ENCODE measurements at regions not wholly inside any gene's neighbourhood (a gene's known extent, or its start where the extent isn't known, plus 50 kb on each side); places are given as distances from the start of the nearest gene placed in this dataset.

DNA sequence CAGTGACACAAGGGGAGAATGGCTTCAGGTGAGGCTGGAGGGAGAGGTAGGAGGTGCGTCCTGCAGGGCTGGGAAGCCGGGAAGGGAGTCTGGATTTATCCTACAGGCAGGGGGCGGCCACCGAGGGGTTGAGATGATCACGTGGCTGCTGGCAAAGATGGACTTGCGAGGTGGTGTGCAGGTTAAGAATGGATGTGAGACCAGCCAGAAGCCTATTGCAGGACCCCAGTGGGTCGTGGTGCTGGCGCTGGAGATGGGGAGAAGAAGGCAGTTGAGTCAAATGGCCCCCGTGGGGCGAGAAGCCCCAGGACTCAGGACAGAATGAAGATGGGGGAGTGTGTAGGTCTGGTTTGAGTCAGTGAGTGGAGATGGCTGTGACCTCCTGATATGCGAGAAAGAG, 183.1 kb downstream of the FAM43A start:
- Histone ChIP-seq H3K4me1 (ENCODE audit: control insufficient read depth, low read length) (no peaks in the 10 kb centered on the region), H3K27ac (ENCODE audit: low read depth, low read length) (no peak overlapping the region), H3K9me3 (ENCODE audit: control insufficient read depth, insufficient read depth, low read length) (no peaks in the 10 kb centered on the region), H3K27me3 (ENCODE audit: control insufficient read depth, low read length) (peaks cover 31% of the 10 kb centered on the region), H3K9me2 (replicated peaks; ENCODE audit: control insufficient read depth, low read length) (no peaks in the 10 kb centered on the region), H3F3A (ENCODE audit: control insufficient read depth, insufficient read depth) (no peaks in the 10 kb centered on the region), H4K20me1 (ENCODE audit: control insufficient read depth, insufficient read depth, low read depth, low read length) (no peaks in the 10 kb centered on the region), H3K4me2 (ENCODE audit: low read length) (no peak overlapping the region), H3K36me3 (ENCODE audit: control insufficient read depth, low read length) (no peaks in the 10 kb centered on the region), H3K79me2 (ENCODE audit: control insufficient read depth, low read length) (no peaks in the 10 kb centered on the region), H3K4me3 (ENCODE audit: low read length) (no peak overlapping the region)
- no peak for TF ChIP-seq EZH2phosphoT487 (IDR thresholded peaks at IDR 0.05; ENCODE audit: borderline replicate concordance, low read length)
- TF ChIP-seq, protein P1, sequence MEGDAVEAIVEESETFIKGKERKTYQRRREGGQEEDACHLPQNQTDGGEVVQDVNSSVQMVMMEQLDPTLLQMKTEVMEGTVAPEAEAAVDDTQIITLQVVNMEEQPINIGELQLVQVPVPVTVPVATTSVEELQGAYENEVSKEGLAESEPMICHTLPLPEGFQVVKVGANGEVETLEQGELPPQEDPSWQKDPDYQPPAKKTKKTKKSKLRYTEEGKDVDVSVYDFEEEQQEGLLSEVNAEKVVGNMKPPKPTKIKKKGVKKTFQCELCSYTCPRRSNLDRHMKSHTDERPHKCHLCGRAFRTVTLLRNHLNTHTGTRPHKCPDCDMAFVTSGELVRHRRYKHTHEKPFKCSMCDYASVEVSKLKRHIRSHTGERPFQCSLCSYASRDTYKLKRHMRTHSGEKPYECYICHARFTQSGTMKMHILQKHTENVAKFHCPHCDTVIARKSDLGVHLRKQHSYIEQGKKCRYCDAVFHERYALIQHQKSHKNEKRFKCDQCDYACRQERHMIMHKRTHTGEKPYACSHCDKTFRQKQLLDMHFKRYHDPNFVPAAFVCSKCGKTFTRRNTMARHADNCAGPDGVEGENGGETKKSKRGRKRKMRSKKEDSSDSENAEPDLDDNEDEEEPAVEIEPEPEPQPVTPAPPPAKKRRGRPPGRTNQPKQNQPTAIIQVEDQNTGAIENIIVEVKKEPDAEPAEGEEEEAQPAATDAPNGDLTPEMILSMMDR (IDR thresholded peaks at IDR 0.05; ENCODE audit: low read depth, low read length, poor library complexity, severe bottlenecking), result no peak

GRCh38 chr3:194869482-194870169, 183.9 kb downstream of the FAM43A start:
- H3K9me3 ChIP-seq (ENCODE audit: control insufficient read depth, insufficient read depth, low read length), result no peaks in the 10 kb centered on the region
- no peak overlapping the region for H3K4me2 ChIP-seq (ENCODE audit: low read length)
- no peaks in the 10 kb centered on the region for H3K4me1 ChIP-seq (ENCODE audit: control insufficient read depth, low read length)
- no peak overlapping the region for H3K27ac ChIP-seq (ENCODE audit: low read depth, low read length)
- TF ChIP-seq, protein P1 (IDR thresholded peaks at IDR 0.05; ENCODE audit: low read depth, low read length, poor library complexity, severe bottlenecking), result no peak
- no peak for TF ChIP-seq EZH2phosphoT487 (IDR thresholded peaks at IDR 0.05; ENCODE audit: borderline replicate concordance, low read length)
- no peaks in the 10 kb centered on the region for H3F3A ChIP-seq (ENCODE audit: control insufficient read depth, insufficient read depth)
- no peaks in the 10 kb centered on the region for H3K9me2 ChIP-seq (replicated peaks; ENCODE audit: control insufficient read depth, low read length)
- H4K20me1 ChIP-seq (ENCODE audit: control insufficient read depth, insufficient read depth, low read depth, low read length), result no peaks in the 10 kb centered on the region
- peaks cover 36% of the 10 kb centered on the region for H3K27me3 ChIP-seq (ENCODE audit: control insufficient read depth, low read length)
- H3K36me3 ChIP-seq (ENCODE audit: control insufficient read depth, low read length), result no peaks in the 10 kb centered on the region
- no peaks in the 10 kb centered on the region for H3K79me2 ChIP-seq (ENCODE audit: control insufficient read depth, low read length)
- no peak overlapping the region for H3K4me3 ChIP-seq (ENCODE audit: low read length)

DNA sequence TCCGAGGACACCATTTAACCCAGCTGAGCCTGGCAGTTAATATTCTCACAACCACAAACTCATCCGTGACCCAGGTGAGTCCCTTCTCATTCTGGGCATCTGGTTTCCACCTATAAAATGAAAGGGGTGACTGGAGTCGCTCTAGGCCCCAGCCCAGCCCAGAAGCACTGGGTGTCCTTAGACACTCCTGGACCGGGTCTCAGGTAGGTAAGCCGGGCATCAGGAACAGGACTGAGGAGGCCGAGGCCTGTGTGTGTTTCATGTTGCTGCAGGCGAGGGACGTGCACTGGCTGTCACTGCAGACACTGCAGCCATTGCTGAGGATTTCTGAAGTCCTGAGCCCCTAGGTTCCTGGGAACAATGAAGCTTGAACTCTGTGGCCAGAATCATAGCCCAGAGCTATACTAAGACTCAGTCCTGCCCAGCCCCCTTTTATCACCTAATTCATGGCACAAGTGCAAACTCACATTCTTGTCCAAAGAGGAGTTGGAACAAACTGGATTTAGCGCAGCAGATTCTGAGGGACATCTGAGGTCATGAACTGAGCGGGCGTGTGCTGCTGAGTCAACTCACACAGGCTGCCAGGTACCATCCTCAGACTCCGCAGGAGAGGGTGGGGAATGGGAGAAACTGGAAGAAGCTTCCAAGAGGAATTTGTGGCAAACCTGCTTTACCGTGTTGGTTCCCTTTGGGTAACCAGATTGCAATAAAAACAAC, 184.9 kb downstream of the FAM43A start:
- no peaks in the 10 kb centered on the region for H3K79me2 ChIP-seq (ENCODE audit: control insufficient read depth, low read length)
- TF ChIP-seq EZH2phosphoT487 (IDR thresholded peaks at IDR 0.05; ENCODE audit: borderline replicate concordance, low read length), result no peak
- TF ChIP-seq, protein P1 (IDR thresholded peaks at IDR 0.05; ENCODE audit: low read depth, low read length, poor library complexity, severe bottlenecking), result no peak
- peaks cover 26% of the 10 kb centered on the region for H3K27me3 ChIP-seq (ENCODE audit: control insufficient read depth, low read length)
- H3K27ac ChIP-seq (ENCODE audit: low read depth, low read length), result no peak overlapping the region
- H3K9me2 ChIP-seq (replicated peaks; ENCODE audit: control insufficient read depth, low read length), result no peaks in the 10 kb centered on the region
- no peaks in the 10 kb centered on the region for H4K20me1 ChIP-seq (ENCODE audit: control insufficient read depth, insufficient read depth, low read depth, low read length)
- no peaks in the 10 kb centered on the region for H3F3A ChIP-seq (ENCODE audit: control insufficient read depth, insufficient read depth)
- H3K4me3 ChIP-seq (ENCODE audit: low read length), result no peak overlapping the region
- no peaks in the 10 kb centered on the region for H3K9me3 ChIP-seq (ENCODE audit: control insufficient read depth, insufficient read depth, low read length)
- H3K4me2 ChIP-seq (ENCODE audit: low read length), result no peak overlapping the region
- H3K4me1 ChIP-seq (ENCODE audit: control insufficient read depth, low read length), result no peaks in the 10 kb centered on the region
- no peaks in the 10 kb centered on the region for H3K36me3 ChIP-seq (ENCODE audit: control insufficient read depth, low read length)

Measured in DOHH2 (cell line).